GM19452 (cell line): ENCODE measurements at regions not wholly inside any gene's neighbourhood (a gene's known extent, or its start where the extent isn't known, plus 50 kb on each side); places are given as distances from the start of the nearest gene placed in this dataset.
"Not testable (repeated sequence)": the region's sequence is repeated elsewhere in the genome, so short reads cannot be mapped to it uniquely, and the experiment has no call there.

Experiments used
- ATAC-seq: cut with Tn5 transposase; IDR thresholded peaks from one replicate; pipeline ENCODE4 v1.9.1; 2021; ENCODE audit not compliant: unreplicated experiment

DNA sequence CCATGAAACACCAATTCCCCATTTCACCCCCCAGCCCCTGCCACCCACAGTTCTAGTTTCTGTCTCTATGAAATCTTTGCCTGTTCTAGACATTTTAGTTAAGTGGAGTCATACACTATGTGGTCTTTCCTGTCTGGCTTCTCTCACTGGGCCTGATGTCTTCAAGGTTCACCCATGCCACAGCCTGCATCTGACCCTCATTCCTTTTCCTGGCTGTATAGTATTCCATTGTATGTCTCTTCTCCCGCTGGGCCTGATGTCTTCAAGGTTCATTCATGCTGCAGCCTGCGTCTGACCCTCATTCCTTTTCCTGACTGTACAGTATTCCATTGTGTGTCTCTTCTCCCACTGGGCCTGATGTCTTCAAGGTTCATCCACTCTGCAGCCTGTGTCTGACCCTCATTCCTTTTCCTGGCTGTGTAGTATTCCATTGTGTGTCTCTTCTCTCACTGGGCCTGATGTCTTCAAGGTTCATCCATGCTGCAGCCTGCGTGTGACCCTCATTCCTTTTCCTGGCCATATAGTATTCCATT is 191.7 kb downstream of the CRLF2 start:
- ATAC-seq, result no peak

DNA sequence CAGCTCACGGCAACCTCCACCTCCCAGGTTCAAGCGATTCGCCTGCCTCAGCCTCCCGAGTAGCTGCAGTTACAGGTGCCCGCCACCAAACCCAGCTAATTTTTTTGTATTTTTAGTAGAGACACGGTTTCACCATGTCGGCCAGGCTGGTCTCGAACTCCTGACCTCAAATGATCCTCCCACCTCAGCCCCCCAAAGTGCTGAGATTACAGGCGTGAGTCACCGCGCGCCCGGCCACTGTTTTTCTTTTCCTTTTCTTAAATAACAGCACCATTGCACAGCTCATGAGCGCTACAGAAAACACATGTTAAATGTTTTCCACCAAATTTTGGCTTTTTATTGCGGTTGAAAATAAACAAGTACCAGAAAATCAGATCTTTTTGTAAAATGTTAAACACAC is 195.5 kb downstream of the CRLF2 start:
- ATAC-seq, result not testable (repeated sequence)

DNA sequence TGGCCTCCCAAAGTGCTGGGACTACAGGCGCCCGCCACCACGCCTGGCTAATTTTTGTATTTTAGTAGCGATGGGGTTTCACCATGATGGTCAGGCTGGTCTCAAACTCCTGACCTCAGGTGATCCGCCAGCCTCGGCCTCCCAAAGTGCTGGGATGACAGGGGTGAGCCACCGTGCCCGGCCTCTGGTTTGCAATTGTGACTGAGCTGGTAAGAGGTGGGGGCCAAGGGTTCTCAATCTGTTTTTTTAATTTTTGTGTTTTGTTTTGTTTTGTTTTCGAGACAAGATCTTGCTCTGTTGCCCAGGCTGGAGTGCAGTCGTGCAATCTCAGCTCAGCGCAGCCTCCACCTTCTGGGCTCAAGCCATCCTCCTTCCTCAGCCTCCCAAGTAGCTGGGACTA is 196.2 kb downstream of the CRLF2 start:
- not testable (repeated sequence) for ATAC-seq

DNA sequence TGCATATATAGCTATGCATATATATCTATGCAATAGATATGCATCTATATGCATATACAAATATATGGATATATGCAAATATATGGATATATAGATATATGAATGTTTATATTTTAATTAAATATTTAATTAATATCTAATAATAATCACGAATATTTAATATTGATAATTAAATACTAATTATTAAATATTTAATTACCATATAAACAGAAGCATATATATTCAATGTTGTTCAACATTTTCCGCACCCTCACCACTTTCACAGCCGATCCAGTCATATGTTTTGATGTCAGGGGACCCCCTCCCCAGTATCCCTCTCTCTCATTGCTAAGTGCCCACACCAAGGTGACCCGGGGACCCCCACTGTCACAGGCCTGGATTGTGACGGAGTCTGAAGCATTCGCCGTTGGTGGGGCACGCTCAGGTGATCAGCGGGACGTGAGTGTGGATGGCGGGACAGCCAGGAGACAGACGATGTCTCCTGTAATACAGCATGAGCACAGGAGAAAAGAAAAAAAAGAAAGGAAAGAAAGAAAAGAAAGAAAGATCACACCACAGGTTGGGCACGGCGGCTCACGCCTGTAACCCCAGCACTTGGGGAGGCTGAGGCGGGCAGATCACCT is 199.7 kb downstream of the CRLF2 start:
- ATAC-seq, result no peak

DNA sequence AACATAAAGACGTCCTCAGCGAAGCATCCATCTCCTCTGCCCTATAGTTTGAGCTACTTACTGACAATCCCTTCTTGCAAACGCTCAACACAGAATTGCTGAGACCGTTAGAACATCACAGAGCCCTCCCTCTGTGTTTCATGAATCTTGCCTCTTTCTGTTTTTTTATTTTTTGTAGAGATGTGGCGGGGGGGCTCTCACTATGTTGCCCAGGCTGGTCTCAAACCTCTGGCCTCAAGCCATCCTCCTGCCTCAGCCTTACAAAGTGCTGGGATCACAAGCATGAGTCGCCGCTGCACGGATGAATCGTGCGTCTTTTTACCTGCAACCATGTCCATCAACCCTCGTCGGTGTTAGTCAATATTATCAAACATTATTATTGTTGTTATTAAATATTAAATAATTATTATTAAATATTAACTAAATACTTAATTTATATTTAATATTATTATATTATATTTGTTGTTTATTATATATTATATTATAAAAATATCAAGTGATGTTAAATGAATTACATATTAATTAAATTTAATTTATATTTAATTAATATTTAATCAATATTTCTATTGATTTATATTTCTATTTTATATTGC is 200.7 kb downstream of the CRLF2 start:
- no peak for ATAC-seq

DNA sequence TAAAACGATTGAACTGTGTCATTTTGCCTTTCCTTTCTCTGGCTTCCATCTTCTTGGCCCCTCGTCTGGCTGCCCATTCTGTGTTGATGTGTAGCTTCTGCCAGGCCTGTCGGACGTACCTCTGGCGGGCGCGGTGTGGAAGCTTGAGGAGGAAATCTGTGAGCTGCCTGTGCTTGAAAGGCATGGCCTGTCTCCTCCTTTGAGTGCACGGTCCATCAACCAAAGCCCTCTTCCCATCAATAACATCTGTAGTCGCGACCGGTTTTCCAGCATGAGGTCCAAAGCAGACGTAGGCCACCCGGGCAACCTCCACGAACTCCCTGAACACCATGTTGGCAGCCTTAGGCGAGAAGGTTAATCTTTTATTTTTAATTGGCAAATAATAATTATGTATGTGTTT is 202.7 kb downstream of the CRLF2 start:
- no peak for ATAC-seq

DNA sequence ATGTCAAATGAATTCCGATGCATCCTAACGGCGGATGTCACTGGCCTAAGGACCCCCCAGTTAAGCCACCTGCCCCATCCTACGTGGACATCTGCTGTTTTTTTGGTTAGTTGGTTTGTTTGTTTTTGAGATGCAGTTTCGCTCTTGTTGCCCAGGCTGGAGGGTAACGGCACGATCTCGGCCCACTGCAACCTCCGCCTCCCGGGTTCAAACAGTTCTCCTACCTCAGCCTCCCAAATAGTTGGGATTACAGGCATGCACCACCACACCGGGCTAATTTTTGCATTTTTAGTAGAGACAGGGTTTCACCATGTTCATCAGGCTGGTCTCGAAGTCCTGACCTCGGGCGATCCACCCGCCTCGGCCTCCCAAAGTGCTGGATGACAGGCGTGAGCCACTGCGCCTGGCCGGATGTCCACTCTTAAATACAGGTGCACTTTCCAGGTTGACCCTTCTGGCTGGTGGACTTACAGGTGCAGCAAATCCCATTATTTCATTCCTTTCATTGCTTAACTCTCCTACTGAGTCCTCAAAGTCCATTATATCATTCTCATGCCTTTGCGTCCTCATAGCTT is 206.2 kb downstream of the CRLF2 start:
- ATAC-seq, result no peak

DNA sequence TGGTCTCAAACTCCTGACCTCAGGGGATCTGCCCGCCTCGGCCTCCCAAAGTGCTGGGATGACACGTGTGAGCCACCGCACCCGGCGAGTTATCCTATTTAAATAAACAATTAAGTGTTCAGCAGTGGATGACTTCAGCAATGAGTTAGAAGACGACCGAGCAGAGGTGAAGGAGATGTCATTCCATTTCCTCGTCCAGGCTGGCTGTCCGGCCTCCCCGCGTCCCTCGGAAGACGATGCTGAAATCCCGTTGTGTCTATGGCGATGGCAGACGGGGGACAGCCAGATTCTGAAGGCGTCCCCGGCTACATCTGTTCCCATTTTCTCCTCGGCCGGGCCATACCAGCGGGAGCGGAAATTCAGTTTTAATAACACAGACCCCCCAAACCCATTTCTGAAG is 209.8 kb downstream of the CRLF2 start:
- no peak for ATAC-seq

DNA sequence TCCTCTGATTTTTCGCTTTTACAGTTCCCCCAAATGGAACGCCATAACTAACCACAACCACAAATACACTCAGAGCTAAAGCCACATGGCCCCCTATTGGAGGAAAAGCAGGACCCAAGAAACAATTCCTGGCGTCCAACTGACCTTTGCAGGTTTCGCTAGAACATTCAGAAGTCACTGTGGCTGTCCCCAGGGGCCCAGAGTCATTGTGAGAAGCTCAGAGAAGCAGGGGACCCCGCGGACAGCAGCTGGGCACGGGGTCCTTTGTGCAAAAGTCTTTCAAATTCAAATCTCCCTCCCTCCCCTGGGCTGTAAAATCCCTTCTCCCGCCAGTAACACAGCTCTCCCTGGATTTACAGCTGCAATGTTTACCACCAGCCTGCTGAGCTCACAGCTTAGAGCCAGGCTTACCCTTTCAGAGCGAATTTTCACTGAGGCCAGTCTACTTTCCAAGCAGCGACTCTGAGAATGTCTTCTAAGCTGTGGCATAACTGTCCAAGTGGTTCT is 214.8 kb downstream of the CRLF2 start:
- no peak for ATAC-seq

DNA sequence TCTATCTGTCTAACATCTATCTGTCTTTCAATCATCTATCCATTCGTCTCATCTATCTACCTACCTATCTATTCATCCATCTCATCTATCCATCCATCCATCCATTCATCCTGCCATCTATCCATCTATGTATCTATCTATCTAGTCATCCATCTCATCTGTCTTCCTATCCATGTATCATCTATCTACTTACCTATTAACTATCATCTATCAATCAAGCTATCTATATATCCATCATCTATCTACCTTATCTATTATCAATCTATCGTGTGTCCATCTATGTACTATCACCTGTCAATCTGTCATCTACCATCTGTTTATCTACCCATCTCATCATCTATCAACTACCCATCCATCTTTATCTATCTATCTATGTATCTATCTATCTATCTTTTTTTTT is 217.7 kb downstream of the CRLF2 start:
- ATAC-seq, result no peak

DNA sequence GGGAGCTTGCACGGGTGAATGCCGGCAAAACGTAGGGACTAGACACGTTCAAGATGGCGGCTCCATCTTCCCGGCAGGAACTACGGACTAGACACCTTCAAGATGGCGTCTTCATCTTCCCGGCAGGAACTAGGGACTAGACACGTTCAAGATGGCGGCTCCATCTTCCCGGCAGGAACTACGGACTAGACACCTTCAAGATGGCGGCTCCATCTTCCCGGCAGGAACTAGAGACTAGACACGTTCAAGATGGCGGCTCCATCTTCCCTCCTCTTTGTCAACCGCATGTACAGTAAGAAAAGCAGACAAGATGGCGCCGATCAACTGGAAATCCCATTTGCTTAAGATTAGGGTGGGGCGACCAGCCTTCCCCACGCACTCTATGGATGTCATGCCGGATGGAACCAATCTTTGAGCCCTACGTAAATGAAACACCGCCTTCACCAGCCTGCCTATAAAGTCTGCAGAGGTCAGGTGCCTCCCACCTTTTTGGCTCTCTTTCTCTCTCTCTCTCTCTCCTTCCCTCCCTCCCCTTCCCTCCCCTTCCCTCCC is 222.4 kb downstream of the CRLF2 start:
- no peak for ATAC-seq

DNA sequence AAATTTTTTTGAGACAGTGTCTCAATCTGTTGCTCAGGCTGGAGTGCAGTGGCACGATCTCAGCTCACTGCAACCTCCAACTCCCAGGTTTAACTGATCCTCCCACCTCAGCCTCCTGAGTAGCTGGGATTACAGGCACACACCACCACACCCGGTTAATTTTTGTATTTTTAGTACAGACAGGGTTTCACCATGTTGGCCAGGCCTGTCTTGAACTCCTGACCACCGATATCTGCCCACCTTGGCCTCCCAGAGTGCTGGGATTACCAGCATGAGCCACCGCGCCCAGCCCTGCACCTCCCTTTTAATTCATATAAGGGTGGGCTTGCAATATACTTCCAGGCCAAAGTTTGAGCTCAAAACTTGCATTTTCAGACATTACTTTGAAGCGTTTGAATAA is 223.9 kb downstream of the CRLF2 start:
- ATAC-seq, result not testable (repeated sequence)

DNA sequence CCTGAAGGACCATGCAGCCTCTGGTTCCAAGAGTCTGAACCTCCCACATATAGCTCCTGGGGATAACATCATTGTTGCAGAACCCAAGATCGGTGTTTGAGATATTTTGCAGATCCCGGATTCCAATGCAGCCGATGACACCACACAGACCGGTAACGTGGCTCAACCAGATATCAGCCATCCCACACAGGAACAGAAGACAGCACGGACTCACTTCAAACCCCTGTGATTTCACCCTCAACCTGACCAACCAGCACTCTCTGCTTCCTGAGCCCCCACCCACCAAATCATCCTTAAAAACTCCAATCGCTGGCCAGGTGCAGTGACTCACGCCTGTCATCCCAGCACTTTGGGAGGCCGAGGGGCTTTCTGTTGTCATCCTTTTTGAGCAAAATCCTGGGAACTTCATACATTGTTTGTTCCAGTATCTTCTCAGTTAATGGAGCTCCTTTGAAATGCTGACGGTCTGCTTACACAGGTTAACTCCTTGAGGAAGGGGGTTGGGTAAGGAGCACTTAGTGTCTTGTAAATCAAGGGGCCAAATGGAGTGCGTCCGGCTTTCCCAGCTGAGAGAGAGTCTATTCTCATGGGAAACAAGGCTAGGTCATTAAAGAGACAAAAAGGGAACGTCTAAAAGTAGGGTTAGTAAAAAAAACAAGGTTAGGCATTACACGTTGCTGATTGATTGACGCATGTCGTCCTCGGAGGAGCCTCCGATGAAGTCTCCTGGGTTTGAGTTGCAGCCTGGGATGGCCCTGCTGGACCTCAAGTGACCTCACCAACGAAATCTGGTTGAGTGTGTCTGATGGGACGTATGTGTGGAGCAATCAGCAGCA is 230.4 kb downstream of the CRLF2 start:
- ATAC-seq, result no peak

DNA sequence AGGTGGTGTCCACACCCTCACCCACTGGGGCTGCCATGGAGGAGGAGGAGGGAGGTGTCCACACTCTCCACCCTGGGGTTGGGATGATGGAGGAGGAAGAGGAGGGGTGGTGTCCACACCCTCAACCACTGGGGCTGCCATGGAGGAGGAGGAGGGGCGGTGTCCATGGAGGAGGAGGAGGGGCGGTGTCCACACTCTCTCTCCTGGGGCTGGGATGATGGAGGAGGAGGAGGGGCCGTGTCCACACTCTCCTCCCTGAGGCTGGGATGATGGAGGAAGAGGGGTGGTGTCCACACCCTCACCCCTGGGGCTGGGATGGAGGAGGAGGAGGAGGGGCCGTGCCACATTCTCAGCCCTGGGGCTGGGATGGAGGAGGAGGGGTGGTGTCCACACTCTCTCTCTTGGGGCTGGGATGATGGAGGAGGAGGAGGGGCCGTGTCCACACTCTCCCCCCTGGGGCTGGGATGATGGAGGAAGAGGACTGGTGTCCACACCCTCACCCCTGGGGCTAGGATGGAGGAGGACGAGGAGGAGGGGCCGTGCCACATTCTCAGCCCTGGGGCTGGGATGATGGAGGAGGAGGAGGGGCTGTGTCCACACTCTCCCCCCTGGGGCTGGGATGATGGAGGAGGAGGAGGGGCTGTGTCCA is 231.7 kb downstream of the CRLF2 start:
- ATAC-seq, result no peak

DNA sequence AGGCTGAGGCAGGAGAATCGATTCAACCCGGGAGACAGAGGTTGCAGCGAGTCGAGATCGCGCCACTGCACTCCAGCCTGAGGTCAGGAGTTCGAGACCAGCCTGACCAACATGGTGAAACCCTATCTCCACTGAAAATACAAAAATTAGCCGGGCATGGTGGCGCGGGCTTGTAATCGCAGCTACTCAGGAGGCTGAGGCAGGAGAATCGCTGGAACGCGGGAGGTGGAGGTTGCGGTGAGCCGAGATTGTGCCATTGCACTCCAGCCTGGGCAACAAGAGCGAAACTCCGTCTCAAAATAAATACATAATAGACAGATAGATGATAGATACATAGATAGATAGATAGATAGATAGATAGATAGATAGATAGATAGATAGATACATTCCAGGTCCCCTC is 233.3 kb downstream of the CRLF2 start:
- not testable (repeated sequence) for ATAC-seq

DNA sequence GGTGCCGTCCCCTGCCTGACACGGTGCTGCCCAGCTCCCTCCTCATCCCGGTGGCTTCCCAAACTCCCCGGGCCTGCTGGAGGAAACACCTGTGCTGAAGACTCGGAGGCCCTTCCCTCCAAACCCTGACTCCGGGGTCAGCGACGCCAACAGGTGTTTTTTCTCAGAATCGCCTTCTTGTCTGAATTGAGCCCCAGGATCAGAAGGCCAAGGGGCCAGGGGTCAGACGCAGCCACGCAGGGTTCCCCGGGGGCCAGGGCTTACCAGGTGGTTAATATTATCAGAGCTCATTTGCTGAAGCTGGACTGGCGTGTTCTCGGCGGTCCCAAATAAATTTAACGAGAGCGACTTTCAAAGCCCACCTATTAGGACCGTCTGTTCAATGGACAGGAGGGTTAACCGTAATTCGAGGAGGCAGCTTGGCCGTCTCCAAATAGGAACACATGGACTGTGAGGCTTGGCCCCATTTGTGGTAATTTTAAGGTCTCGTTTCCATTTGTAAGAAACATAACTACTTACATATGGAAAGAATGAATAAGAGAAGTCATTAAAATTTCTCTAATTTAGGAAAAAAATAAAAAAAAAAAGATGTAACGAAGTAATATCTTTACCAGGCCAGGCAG is 239.3 kb downstream of the CRLF2 start:
- no peak for ATAC-seq

DNA sequence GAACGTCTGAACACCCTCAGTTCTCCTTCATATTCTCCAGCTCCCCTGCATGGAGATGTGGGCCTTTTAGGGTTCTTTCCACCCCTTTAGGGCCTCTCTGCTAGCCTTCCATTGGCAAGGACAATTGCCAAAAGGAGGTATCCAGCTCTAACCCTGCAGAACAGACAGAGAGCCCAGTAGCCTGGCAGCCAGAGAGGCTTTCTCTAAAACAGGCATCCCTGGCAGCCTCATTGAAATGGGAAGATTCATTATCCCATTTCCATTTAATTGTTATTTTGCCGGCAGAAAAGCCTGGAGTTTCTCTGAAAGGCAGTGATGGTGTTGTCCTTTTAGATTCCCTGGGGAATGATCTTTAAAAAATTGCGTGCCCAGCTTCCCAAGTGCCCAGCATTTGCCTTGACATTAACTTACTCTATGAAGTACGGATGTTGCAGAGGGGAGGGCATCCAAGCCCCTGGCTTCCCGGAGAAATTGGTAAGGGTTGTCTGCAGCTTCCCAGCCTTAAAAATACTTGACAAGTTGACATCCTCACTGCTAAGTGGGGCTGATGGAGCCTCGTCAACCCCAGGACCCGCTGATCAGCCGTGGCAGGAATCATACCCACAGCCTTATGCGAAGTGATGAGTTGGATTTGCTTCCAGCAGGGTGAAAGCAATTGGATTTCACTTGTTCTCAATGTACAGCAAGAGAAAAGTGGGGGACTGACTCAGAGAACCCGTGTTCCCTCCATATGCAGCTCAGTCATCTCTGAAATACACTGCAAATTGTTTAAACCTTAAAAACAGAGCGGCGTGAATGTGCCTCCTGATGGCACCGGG is 244.1 kb downstream of the CRLF2 start:
- no peak for ATAC-seq

DNA sequence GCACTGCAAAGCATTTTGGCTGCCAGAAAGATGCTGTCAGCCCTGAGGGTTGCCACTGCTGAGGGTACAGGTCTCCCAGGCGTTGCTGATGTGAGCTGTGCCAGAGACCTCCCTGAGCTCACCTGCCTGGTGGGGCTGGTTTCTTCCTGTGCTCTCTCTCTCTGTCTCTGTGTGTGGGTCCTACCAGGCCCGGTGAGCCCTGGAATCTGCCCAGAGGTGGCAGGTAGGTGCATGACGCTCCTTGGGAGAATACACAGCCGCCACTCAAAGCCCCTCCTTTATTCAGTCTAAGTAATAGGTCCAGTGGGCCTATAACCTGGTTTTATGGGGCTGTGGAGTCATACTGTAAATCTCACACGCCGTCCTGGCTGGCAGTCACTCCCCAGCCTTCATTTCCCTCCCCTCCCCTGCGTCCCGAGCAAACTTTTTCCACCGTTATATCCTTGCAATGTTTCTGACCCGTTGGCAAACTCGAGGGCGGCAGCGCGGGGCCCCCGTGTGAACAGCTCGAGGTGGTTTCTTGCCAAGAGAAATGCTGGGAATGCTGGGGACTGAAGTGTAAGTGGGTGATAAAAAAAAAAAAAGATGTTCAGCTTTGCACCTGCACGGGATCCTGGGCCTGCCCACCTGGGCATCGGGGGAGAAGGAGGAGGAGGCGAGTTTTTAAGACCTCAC is 245.9 kb downstream of the CRLF2 start:
- ATAC-seq, result no peak
